SH-SY5Y (cell line): ENCODE measurements at regions not wholly inside any gene's neighbourhood (a gene's known extent, or its start where the extent isn't known, plus 50 kb on each side); places are given as distances from the start of the nearest gene placed in this dataset.

Experiments
- GATA2 ChIP-seq: IDR thresholded peaks from 2 replicates; pipeline ENCODE4 v1.6.1; 2011; ENCODE audit warnings: mild to moderate bottlenecking, low read depth, low read length
- GATA3 ChIP-seq: IDR thresholded peaks from 2 replicates; pipeline ENCODE4 v1.6.1; 2011; ENCODE audit warnings: low read depth, mild to moderate bottlenecking, low read length, moderate library complexity

- no peak for TF ChIP-seq GATA3
- TF ChIP-seq GATA2 = no peak
Observed at GRCh38 chr10:2989292-2989947, 77.9 kb upstream of the PFKP start.
